ENCODE measurements at regions not wholly inside any gene's neighbourhood (a gene's known extent, or its start where the extent isn't known, plus 50 kb on each side); places are given as distances from the start of the nearest gene placed in this dataset.

GRCh38 chr11:113547739-113548138 is 72.5 kb upstream of the DRD2 start:
- TF ChIP-seq CTCF (IDR thresholded peaks at IDR 0.05): no peak
- TF ChIP-seq POLR2A (IDR thresholded peaks at IDR 0.05): no peak
